Liver (tissue), 8 donors: ENCODE measurements at regions not wholly inside any gene's neighbourhood (a gene's known extent, or its start where the extent isn't known, plus 50 kb on each side); places are given as distances from the start of the nearest gene placed in this dataset.

Experiments used
- DNase-seq: peaks from one replicate; pipeline ENCODE4 v3.0.0-alpha.2; 2017; ENCODE audit warnings: low spot score
- H3K27ac ChIP-seq, 2 donors: one replicate each; pipeline ENCODE4 v1.7.0; 2013; ENCODE audit warnings: inconsistent platforms in 2 of 2, low read length in 2 of 2, control low read depth in 1 of 2, low read depth in 1 of 2, mild to moderate bottlenecking in 1 of 2
- H3K27me3 ChIP-seq, 4 donors: one replicate each; pipeline versions ENCODE4 v1.6.1 to v1.7.0; 2013; ENCODE audit warnings: low read length in 3 of 4, inconsistent platforms in 1 of 4, mild to moderate bottlenecking in 1 of 4, moderate library complexity in 1 of 4; ENCODE audit not compliant: control insufficient read depth in 4 of 4, insufficient read depth in 4 of 4
- H3K36me3 ChIP-seq, 4 donors: one replicate each; pipeline versions ENCODE4 v1.6.1 to v1.7.0; 2013; ENCODE audit warnings: low read length in 3 of 4, mild to moderate bottlenecking in 3 of 4, low read depth in 1 of 4, moderate library complexity in 1 of 4; ENCODE audit not compliant: control insufficient read depth in 4 of 4, insufficient read depth in 3 of 4
- H3K4me1 ChIP-seq, 4 donors: one replicate each; pipeline versions ENCODE4 v1.6.1 to v1.7.0; 2013; ENCODE audit warnings: low read length in 3 of 4, mild to moderate bottlenecking in 3 of 4, moderate library complexity in 1 of 4; ENCODE audit not compliant: control insufficient read depth in 4 of 4, insufficient read depth in 4 of 4
- H3K4me3 ChIP-seq, 3 donors: one replicate each; pipeline versions ENCODE4 v1.6.1 to v1.7.0; 2013; ENCODE audit warnings: low read length in 3 of 3, control low read depth in 1 of 3, low read depth in 1 of 3, mild to moderate bottlenecking in 1 of 3
- H3K9ac ChIP-seq, 2 donors: one replicate each; pipeline ENCODE4 v1.7.0; 2013; ENCODE audit warnings: low read length in 2 of 2, mild to moderate bottlenecking in 2 of 2, moderate library complexity in 2 of 2, control low read depth in 1 of 2, low read depth in 1 of 2
- H3K9me3 ChIP-seq, 4 donors: one replicate each; pipeline versions ENCODE4 v1.6.1 to v1.7.0; 2013; ENCODE audit warnings: low read length in 3 of 4; ENCODE audit not compliant: control insufficient read depth in 4 of 4
- EGR1 ChIP-seq, 2 donors: IDR thresholded peaks; 2 replicates each; pipeline ENCODE4 v1.6.1; 2016 to 2018; ENCODE audit warnings: antibody characterized with exemption in 2 of 2, low read depth in 2 of 2
- FOXA1 ChIP-seq: IDR thresholded peaks from 2 replicates; pipeline ENCODE4 v1.6.1; 2016; ENCODE audit warnings: antibody characterized with exemption
- FOXA2 ChIP-seq: IDR thresholded peaks from 2 replicates; pipeline ENCODE4 v1.6.1; 2016; ENCODE audit warnings: antibody characterized with exemption
- GABPA ChIP-seq, 2 donors: IDR thresholded peaks in 1 of 2; conservative IDR thresholded peaks in 1 of 2; 2 replicates each; pipeline ENCODE4 v1.6.1; 2016; ENCODE audit warnings: antibody characterized with exemption in 2 of 2, mild to moderate bottlenecking in 1 of 2, moderate library complexity in 1 of 2
- HNF4A ChIP-seq, 2 donors: conservative IDR thresholded peaks; 2 replicates each; pipeline ENCODE4 v1.6.1; 2016; ENCODE audit warnings: antibody characterized with exemption in 2 of 2, mild to moderate bottlenecking in 2 of 2
- HNF4G ChIP-seq: IDR thresholded peaks from 2 replicates; pipeline ENCODE4 v1.6.1; 2016; ENCODE audit warnings: antibody characterized with exemption
- JUND ChIP-seq, 2 donors: IDR thresholded peaks; 2 replicates each; pipeline ENCODE4 v1.6.1; 2016; ENCODE audit warnings: antibody characterized with exemption in 2 of 2
- NR2F2 ChIP-seq: IDR thresholded peaks from 2 replicates; pipeline ENCODE4 v1.6.1; 2016; ENCODE audit warnings: antibody characterized with exemption
- RAD21 ChIP-seq, 2 donors: IDR thresholded peaks; 2 replicates each; pipeline ENCODE4 v1.6.1; 2016; ENCODE audit warnings: antibody characterized with exemption in 2 of 2, mild to moderate bottlenecking in 2 of 2
- RXRA ChIP-seq, 2 donors: IDR thresholded peaks; 2 replicates each; pipeline ENCODE4 v1.6.1; 2017 to 2018; ENCODE audit warnings: antibody characterized with exemption in 2 of 2, mild to moderate bottlenecking in 1 of 2
- SP1 ChIP-seq: IDR thresholded peaks from 2 replicates; pipeline ENCODE4 v1.6.1; 2018; ENCODE audit warnings: antibody characterized with exemption, mild to moderate bottlenecking
- TAF1 ChIP-seq: conservative IDR thresholded peaks from 2 replicates; pipeline ENCODE4 v1.6.1; 2016; ENCODE audit warnings: antibody characterized with exemption, mild to moderate bottlenecking
- YY1 ChIP-seq: IDR thresholded peaks from 2 replicates; pipeline ENCODE4 v1.6.1; 2016; ENCODE audit warnings: antibody characterized with exemption, mild to moderate bottlenecking
- WGBS: extraction: QIAGEN DNeasy Blood & Tissue Kit; methylation state at CpG from one replicate; pipeline ENCODE4 v1.1.7; 2013; 5-methylcytosine and 5-hydroxymethylcytosine counted together
- TF ChIP-seq, protein P1 (sequence below): IDR thresholded peaks from 2 replicates; pipeline ENCODE4 v1.6.1; 2016; ENCODE audit warnings: antibody characterized with exemption
- TF ChIP-seq, protein P2 (sequence below): IDR thresholded peaks from 2 replicates; pipeline ENCODE4 v1.6.1; 2016; ENCODE audit warnings: antibody characterized with exemption
- TF ChIP-seq, protein P3 (sequence below): IDR thresholded peaks from 2 replicates; pipeline ENCODE4 v1.6.1; 2016; ENCODE audit warnings: antibody characterized with exemption
- TF ChIP-seq, protein P4 (sequence below): fragments of 150-350 bp; IDR thresholded peaks from 2 replicates; pipeline ENCODE4 v1.5.1; 2017; ENCODE audit warnings: improper control_type of control experiment, low read depth, low read length; ENCODE audit not compliant: missing input control
- TF ChIP-seq, protein P5 (sequence below): IDR thresholded peaks from 2 replicates; pipeline ENCODE4 v1.6.1; 2016; ENCODE audit warnings: antibody characterized with exemption, mild to moderate bottlenecking
- donor health status: healthy.
- donor health status: healthy.
- donor health status: healthy.
- donor health status: healthy.
- donor health status: healthy.

DNA sequence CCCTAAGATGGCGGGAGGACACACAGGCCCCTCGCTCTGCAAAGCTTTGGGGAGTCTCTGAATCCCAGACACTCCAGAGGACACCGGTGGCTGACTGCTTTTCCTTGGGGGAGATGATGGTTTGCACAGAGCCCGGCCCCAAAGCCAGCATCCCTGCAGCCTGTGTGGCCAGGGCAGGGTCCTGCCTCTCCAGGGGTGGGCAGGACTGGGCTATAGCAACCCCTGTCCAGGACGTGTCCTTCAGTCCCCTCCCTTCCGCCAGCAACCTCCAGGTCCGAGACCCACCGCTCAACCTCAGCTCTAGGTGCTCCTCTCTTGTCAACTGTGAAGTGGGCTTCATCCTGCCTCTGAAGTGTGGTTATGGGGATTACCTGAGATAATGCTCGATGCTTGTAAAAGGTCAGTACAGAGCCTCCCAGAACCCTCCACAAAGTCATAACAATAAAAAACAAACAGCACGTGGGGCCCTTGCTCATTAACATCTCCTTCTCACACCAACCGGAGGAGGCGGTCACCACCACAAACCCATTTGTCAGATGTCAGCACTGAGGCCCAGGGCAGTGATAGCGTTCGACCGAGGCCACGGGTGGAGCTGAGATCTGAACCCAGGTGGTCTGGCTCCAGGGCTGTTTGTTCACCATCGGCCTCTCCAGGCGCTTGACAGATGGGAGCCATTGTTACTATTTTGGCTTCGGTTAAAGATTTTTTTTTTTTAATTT is 304.8 kb downstream of the IRF8 start:
- TF ChIP-seq, protein P1, sequence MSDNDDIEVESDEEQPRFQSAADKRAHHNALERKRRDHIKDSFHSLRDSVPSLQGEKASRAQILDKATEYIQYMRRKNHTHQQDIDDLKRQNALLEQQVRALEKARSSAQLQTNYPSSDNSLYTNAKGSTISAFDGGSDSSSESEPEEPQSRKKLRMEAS = no peak
- no peak for TF ChIP-seq JUND (IDR thresholded peaks at IDR 0.05)
- TF ChIP-seq, protein P2, sequence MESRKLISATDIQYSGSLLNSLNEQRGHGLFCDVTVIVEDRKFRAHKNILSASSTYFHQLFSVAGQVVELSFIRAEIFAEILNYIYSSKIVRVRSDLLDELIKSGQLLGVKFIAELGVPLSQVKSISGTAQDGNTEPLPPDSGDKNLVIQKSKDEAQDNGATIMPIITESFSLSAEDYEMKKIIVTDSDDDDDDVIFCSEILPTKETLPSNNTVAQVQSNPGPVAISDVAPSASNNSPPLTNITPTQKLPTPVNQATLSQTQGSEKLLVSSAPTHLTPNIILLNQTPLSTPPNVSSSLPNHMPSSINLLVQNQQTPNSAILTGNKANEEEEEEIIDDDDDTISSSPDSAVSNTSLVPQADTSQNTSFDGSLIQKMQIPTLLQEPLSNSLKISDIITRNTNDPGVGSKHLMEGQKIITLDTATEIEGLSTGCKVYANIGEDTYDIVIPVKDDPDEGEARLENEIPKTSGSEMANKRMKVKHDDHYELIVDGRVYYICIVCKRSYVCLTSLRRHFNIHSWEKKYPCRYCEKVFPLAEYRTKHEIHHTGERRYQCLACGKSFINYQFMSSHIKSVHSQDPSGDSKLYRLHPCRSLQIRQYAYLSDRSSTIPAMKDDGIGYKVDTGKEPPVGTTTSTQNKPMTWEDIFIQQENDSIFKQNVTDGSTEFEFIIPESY = no peak
- TF ChIP-seq HNF4A (conservative IDR thresholded peaks at IDR 0.05) = no peak
- TF ChIP-seq RAD21 (IDR thresholded peaks at IDR 0.05) = no peak
- peaks cover 0 to 5% (median 2%) of the 10 kb centered on the region in 4 donors for H3K27me3 ChIP-seq
- no peaks in the 10 kb centered on the region for H3K36me3 ChIP-seq
- H3K4me3 ChIP-seq = no peak overlapping the region
- no peak for DNase-seq
- H3K27ac ChIP-seq = no peak overlapping the region
- no peak overlapping the region for H3K9ac ChIP-seq
- no peaks in the 10 kb centered on the region for H3K4me1 ChIP-seq
- H3K9me3 ChIP-seq = no peaks in the 10 kb centered on the region
- WGBS = 83% methylated on average over 19 of the region's 19 CpGs

DNA sequence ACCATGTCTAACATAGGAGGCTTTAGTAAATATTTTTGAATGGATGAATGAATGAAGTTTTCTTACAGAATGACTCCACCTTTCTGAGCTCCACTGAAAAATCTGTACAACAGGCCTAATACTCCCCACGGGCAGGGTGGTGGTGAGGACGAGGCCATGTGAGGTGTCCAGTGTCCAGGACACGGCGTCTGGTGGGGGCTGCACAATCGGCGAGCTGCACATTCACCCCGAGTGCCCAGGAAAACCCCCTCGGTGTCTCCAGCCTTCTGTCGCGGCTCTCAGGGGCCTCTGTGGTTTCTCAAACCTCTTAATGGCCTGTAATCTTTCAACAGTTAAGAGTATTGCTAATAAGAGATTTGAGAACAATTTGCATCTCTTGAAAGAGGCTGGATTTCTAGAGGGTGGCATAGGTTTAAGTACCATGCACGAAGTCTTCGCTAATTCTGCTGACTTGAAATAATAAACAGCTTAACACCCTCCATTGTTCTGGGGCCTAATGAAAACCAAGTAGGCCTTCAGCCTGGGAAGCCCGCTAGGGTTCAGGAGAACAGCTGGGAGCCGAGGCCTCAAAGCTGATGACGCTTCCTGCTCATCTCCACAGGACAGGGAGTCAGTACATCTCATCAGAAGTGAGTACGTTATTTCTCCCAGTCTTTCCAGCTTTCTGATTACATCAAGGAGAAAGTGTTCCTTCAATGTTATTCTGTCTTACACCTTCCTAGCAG is 304.6 kb upstream of the FOXF1 start:
- DNase-seq = no peak
- Histone ChIP-seq H3K4me3 (no peak overlapping the region), H3K9ac (no peak overlapping the region), H3K4me1 (no peaks in the 10 kb centered on the region), H3K9me3 (no peaks in the 10 kb centered on the region), H3K36me3 (no peaks in the 10 kb centered on the region), H3K27ac (no peak overlapping the region), H3K27me3 (peaks cover 0 to 5% (median 1%) of the 10 kb centered on the region in 4 donors)
- 83% methylated on average over 16 of the region's 16 CpGs for WGBS
- TF ChIP-seq, protein P2 = no peak
- no peak for TF ChIP-seq YY1
- TF ChIP-seq JUND (IDR thresholded peaks at IDR 0.05) = no peak
- TF ChIP-seq FOXA2 = no peak
- TF ChIP-seq RAD21 (IDR thresholded peaks at IDR 0.05) = no peak
- TF ChIP-seq, protein P3, sequence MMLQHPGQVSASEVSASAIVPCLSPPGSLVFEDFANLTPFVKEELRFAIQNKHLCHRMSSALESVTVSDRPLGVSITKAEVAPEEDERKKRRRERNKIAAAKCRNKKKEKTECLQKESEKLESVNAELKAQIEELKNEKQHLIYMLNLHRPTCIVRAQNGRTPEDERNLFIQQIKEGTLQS = no peak
- TF ChIP-seq TAF1 = no peak
- no peak for TF ChIP-seq NR2F2
- no peak for TF ChIP-seq HNF4G
- TF ChIP-seq RXRA (IDR thresholded peaks at IDR 0.05) = no peak
- TF ChIP-seq FOXA1 = no peak
- no peak for TF ChIP-seq HNF4A (conservative IDR thresholded peaks at IDR 0.05)
- TF ChIP-seq, protein P4, sequence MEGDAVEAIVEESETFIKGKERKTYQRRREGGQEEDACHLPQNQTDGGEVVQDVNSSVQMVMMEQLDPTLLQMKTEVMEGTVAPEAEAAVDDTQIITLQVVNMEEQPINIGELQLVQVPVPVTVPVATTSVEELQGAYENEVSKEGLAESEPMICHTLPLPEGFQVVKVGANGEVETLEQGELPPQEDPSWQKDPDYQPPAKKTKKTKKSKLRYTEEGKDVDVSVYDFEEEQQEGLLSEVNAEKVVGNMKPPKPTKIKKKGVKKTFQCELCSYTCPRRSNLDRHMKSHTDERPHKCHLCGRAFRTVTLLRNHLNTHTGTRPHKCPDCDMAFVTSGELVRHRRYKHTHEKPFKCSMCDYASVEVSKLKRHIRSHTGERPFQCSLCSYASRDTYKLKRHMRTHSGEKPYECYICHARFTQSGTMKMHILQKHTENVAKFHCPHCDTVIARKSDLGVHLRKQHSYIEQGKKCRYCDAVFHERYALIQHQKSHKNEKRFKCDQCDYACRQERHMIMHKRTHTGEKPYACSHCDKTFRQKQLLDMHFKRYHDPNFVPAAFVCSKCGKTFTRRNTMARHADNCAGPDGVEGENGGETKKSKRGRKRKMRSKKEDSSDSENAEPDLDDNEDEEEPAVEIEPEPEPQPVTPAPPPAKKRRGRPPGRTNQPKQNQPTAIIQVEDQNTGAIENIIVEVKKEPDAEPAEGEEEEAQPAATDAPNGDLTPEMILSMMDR = no peak
- TF ChIP-seq SP1 = no peak
- no peak for TF ChIP-seq EGR1 (IDR thresholded peaks at IDR 0.05; ENCODE audit: low read depth in 2 of 2)
- TF ChIP-seq, protein P1 = no peak
- TF ChIP-seq, protein P5, sequence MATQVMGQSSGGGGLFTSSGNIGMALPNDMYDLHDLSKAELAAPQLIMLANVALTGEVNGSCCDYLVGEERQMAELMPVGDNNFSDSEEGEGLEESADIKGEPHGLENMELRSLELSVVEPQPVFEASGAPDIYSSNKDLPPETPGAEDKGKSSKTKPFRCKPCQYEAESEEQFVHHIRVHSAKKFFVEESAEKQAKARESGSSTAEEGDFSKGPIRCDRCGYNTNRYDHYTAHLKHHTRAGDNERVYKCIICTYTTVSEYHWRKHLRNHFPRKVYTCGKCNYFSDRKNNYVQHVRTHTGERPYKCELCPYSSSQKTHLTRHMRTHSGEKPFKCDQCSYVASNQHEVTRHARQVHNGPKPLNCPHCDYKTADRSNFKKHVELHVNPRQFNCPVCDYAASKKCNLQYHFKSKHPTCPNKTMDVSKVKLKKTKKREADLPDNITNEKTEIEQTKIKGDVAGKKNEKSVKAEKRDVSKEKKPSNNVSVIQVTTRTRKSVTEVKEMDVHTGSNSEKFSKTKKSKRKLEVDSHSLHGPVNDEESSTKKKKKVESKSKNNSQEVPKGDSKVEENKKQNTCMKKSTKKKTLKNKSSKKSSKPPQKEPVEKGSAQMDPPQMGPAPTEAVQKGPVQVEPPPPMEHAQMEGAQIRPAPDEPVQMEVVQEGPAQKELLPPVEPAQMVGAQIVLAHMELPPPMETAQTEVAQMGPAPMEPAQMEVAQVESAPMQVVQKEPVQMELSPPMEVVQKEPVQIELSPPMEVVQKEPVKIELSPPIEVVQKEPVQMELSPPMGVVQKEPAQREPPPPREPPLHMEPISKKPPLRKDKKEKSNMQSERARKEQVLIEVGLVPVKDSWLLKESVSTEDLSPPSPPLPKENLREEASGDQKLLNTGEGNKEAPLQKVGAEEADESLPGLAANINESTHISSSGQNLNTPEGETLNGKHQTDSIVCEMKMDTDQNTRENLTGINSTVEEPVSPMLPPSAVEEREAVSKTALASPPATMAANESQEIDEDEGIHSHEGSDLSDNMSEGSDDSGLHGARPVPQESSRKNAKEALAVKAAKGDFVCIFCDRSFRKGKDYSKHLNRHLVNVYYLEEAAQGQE = no peak
- TF ChIP-seq GABPA (IDR thresholded peaks at IDR 0.05 in 1 of 2, conservative IDR thresholded peaks at IDR 0.05 in 1 of 2) = no peak
